CD4-positive, alpha-beta T cell (primary cell): ENCODE measurements at regions not wholly inside any gene's neighbourhood (a gene's known extent, or its start where the extent isn't known, plus 50 kb on each side); places are given as distances from the start of the nearest gene placed in this dataset.

Experiments
- ATAC-seq: fragments of 200-7000 bp; cut with Tn5 transposase; one replicate; pipeline ENCODE4 v1.10.0; 2022; ENCODE audit warnings: mild to moderate bottlenecking; ENCODE audit not compliant: poor library complexity
- CTCF ChIA-PET: fragments of 350-600 bp; sonication (Branson Sonifier 250); formaldehyde crosslinking; loops from one replicate; lab custom pipeline; 2021; ENCODE audit warnings: antibody characterized with exemption, inconsistent platforms; lab: Charles Lee
- POLR2A ChIA-PET: fragments of 350-600 bp; sonication (Branson Sonifier 250); formaldehyde crosslinking; loops from one replicate; lab custom pipeline; 2021; ENCODE audit warnings: antibody characterized with exemption, inconsistent platforms; lab: Charles Lee
- DNase-seq, 14 experiments: peaks; one replicate each; pipeline ENCODE4 v3.0.0-alpha.2; 2013 to 2020; ENCODE audit warnings: mixed read lengths in 2 of 14
- H3K27ac ChIP-seq, 2 donors: one replicate each; pipeline versions ENCODE4 v1.5.1 to v1.7.0; 2013; ENCODE audit warnings: low read length in 2 of 2, low read depth in 1 of 2, mild to moderate bottlenecking in 1 of 2
- H3K27me3 ChIP-seq, 2 experiments: 1 replicate in 1 of 2; 2 replicates in 1 of 2; pipeline versions ENCODE4 v1.6.1 to v1.7.0; 2013; ENCODE audit warnings: low read length in 2 of 2, control low read depth in 1 of 2, mild to moderate bottlenecking in 1 of 2, moderate library complexity in 1 of 2; ENCODE audit not compliant: insufficient read depth in 2 of 2, control insufficient read depth in 1 of 2
- H3K36me3 ChIP-seq: one replicate; pipeline ENCODE4 v1.6.1; 2013; ENCODE audit warnings: low read length, control low read depth; ENCODE audit not compliant: insufficient read depth
- H3K4me1 ChIP-seq: one replicate; pipeline ENCODE4 v1.6.1; 2013; ENCODE audit warnings: low read length, control low read depth; ENCODE audit not compliant: insufficient read depth
- H3K4me3 ChIP-seq: one replicate; pipeline ENCODE4 v1.5.1; 2013; ENCODE audit warnings: mild to moderate bottlenecking, low read length, moderate library complexity
- H3K9me3 ChIP-seq, 2 experiments: 1 replicate in 1 of 2; 2 replicates in 1 of 2; pipeline versions ENCODE4 v1.6.1 to v1.7.0; 2013; ENCODE audit warnings: low read length in 2 of 2, mild to moderate bottlenecking in 2 of 2, control low read depth in 1 of 2, moderate library complexity in 1 of 2; ENCODE audit not compliant: control insufficient read depth in 1 of 2, insufficient read depth in 1 of 2
- H3K27ac Mint-ChIP-seq: one replicate; pipeline ENCODE4 v1.8.0; 2020; ENCODE audit warnings: mixed read lengths
- H3K27me3 Mint-ChIP-seq: one replicate; pipeline ENCODE4 v1.8.0; 2021; ENCODE audit warnings: mixed read lengths
- H3K36me3 Mint-ChIP-seq: one replicate; pipeline ENCODE4 v1.8.0; 2021; ENCODE audit warnings: low read depth, mixed read lengths
- H3K4me1 Mint-ChIP-seq: one replicate; pipeline ENCODE4 v1.8.0; 2021; ENCODE audit warnings: low read depth, mixed read lengths
- H3K4me3 Mint-ChIP-seq: one replicate; pipeline ENCODE4 v1.8.0; 2020; ENCODE audit warnings: mild to moderate bottlenecking, mixed read lengths
- H3K9me3 Mint-ChIP-seq: one replicate; pipeline ENCODE4 v1.8.0; 2020; ENCODE audit warnings: mixed read lengths
- CTCF ChIP-seq: fragments of 200-600 bp; IDR thresholded peaks from one replicate; pipeline ENCODE4 v1.8.0; 2022; ENCODE audit warnings: antibody characterized with exemption, mild to moderate bottlenecking
- intact Hi-C, 2 experiments: fragments of 100-400 bp; cut with DNase I in 1 of 2; cut with micrococcal nuclease in 1 of 2; formaldehyde crosslinking; loops; one replicate each; pipeline versions ENCODE4 v1.15.1 to v1.9.0; 2023 to 2025; cut with DNase I, micrococcal nuclease

GRCh38 chr12:132391326-132392041, 62.1 kb upstream of the GALNT9 start:
- Mint-ChIP-seq H3K4me1 (no peaks in the 10 kb centered on the region), H3K36me3 (no peaks in the 10 kb centered on the region), H3K9me3 (no peaks in the 10 kb centered on the region), H3K27ac (no peak overlapping the region), H3K4me3 (no peak overlapping the region), H3K27me3 (peaks cover 17% of the 10 kb centered on the region)
- Histone ChIP-seq H3K27me3 (peaks cover 2 to 6% of the 10 kb centered on the region in 2 experiments), H3K4me1 (no peaks in the 10 kb centered on the region), H3K4me3 (no peak overlapping the region), H3K36me3 (no peaks in the 10 kb centered on the region), H3K9me3 (peaks cover 0 to 10% of the 10 kb centered on the region in 2 experiments), H3K27ac (no peak overlapping the region)
- TF ChIP-seq CTCF, result no peak
- intact Hi-C loops, result no loop called here
- no peak for DNase-seq
- POLR2A ChIA-PET, result no interaction called here
- ATAC-seq, result no peak
- CTCF ChIA-PET, result no interaction called here

DNA sequence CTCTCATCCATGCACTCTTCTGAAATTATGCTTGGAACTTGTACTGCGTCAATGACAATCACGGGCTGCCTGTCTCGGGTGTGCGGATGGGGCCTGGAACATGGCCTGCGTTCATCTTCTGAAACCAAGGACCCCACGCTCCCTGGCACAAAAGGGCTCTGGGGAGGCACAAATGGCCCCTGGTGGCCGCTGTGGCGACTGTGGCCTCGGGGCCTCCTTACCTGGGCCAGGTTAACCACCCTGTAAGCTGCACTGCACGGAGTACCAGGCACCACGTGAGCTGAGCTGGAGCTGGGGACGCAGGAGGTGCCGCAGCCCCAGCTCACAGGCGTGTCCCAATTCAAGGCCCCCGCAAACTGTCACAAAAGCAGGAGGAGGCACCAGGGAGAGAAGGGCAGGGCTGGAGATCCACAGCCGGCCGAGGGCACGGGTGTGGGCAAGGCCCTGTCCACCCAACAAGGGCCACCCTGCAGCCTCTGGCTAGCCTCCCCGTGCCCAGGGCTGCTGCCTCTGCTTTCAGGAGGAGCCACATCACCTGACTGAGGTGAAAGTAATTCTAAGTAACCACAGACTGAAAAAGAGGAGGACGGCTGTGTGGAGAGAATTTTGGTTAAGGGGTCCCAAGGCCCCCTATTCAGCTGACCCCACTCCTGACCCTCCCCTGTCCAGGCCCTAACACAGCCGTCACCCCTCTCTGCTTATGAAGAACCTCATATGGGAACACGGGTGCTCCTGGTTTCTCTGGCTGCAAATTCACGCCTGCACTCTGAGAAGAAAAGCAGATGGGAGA, 61.1 kb upstream of the GALNT9 start:
- Histone ChIP-seq H3K4me3 (no peak overlapping the region), H3K36me3 (no peaks in the 10 kb centered on the region), H3K27ac (no peak overlapping the region), H3K9me3 (peaks cover 0 to 17% of the 10 kb centered on the region in 2 experiments), H3K27me3 (peaks cover 6 to 16% of the 10 kb centered on the region in 2 experiments), H3K4me1 (no peaks in the 10 kb centered on the region)
- no peaks in the 10 kb centered on the region for H3K36me3 Mint-ChIP-seq
- no peaks in the 10 kb centered on the region for H3K9me3 Mint-ChIP-seq
- no peaks in the 10 kb centered on the region for H3K4me1 Mint-ChIP-seq
- POLR2A ChIA-PET, result no interaction called here
- CTCF ChIA-PET, result no interaction called here
- intact Hi-C loops, result no loop called here
- H3K4me3 Mint-ChIP-seq, result no peak overlapping the region
- no peak for TF ChIP-seq CTCF
- ATAC-seq (no peak), DNase-seq (no peak)
- H3K27me3 Mint-ChIP-seq, result peaks cover 17% of the 10 kb centered on the region
- no peak overlapping the region for H3K27ac Mint-ChIP-seq

DNA sequence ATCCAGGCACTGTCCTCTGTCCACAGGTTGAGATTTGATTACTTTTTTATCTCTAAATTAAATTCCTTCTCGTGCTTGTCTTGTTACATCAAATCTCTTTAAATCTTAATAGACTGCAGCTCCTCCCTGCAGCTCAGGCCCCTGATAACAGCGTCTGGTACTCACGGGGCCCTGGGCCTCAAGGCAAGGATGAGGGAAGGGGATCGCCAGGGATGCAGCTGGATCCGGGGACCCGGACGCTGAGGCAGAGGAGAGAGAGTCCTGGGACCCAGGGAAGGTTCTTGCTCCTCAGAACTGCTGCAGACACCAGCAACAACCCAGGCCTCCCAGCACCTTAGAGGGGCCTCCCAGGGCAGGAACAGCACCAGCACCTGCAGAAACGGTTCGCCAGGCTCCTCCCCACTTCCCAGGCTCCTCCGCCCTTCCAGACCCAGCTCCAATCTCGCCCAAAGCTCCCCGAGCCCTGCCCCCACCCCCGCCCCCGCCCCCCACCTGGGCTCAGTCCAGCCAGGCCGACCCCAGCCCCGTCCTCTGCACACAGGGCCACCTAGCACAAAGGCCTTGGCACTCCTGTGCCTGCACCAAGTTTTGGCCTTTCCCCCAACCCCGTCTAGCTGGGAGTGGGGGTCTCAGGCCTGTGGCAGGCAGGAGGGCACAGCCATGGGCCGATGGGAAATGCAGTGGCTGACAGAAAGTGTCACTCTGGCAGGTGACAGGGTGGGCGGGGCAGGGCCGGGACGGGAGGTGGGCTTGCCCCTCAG, 60.3 kb upstream of the GALNT9 start:
- Mint-ChIP-seq H3K9me3 (no peaks in the 10 kb centered on the region), H3K36me3 (no peaks in the 10 kb centered on the region), H3K27ac (no peak overlapping the region), H3K4me1 (no peaks in the 10 kb centered on the region), H3K4me3 (no peak overlapping the region), H3K27me3 (peaks cover 17% of the 10 kb centered on the region)
- no peak overlapping the region for H3K27ac ChIP-seq
- TF ChIP-seq CTCF, result no peak
- ChIA-PET POLR2A (no interaction called here), CTCF (no interaction called here)
- DNase-seq, result no peak
- no peaks in the 10 kb centered on the region for H3K4me1 ChIP-seq
- no peak overlapping the region for H3K4me3 ChIP-seq
- ATAC-seq, result no peak
- no peaks in the 10 kb centered on the region for H3K36me3 ChIP-seq
- H3K9me3 ChIP-seq, result peaks cover 0 to 17% of the 10 kb centered on the region in 2 experiments
- intact Hi-C loops, result no loop called here
- H3K27me3 ChIP-seq, result peaks cover 6 to 22% of the 10 kb centered on the region in 2 experiments
